GM23338 (cell line): ENCODE measurements at regions not wholly inside any gene's neighbourhood (a gene's known extent, or its start where the extent isn't known, plus 50 kb on each side); places are given as distances from the start of the nearest gene placed in this dataset.

Source experiments
- ATAC-seq: fragments of 200-7000 bp; cut with Tn5 transposase; 3 replicates; pipeline ENCODE4 v1.9.1; 2020
- DNase-seq: peaks from one replicate; pipeline ENCODE4 v3.0.0-alpha.2; 2015; ENCODE audit warnings: low spot score
- H2AFZ ChIP-seq: fragments of 200-600 bp; sonication (generic); 2 replicates; pipeline ENCODE4 v1.8.0; 2016; ENCODE audit warnings: antibody characterized with exemption, mild to moderate bottlenecking, moderate library complexity
- H3F3A ChIP-seq: fragments of 200-600 bp; sonication (generic); replicated peaks from 2 replicates; pipeline ENCODE4 v1.8.0; 2017; ENCODE audit warnings: antibody characterized with exemption, mixed run types, low read depth
- H3K27ac ChIP-seq: fragments of 200-600 bp; sonication (generic); 2 replicates; pipeline ENCODE4 v1.6.1; 2016; ENCODE audit warnings: low read depth
- H3K27me3 ChIP-seq: fragments of 200-600 bp; sonication (generic); 2 replicates; pipeline ENCODE4 v1.8.0; 2016; ENCODE audit warnings: mild to moderate bottlenecking, mixed run types, moderate library complexity; ENCODE audit not compliant: insufficient read depth
- H3K36me3 ChIP-seq: fragments of 200-600 bp; sonication (generic); 2 replicates; pipeline ENCODE4 v1.8.0; 2016; ENCODE audit warnings: mild to moderate bottlenecking; ENCODE audit not compliant: insufficient read depth
- H3K4me1 ChIP-seq: fragments of 200-600 bp; sonication (generic); 2 replicates; pipeline ENCODE4 v1.8.0; 2016; ENCODE audit warnings: mild to moderate bottlenecking, moderate library complexity; ENCODE audit not compliant: insufficient read depth
- H3K4me2 ChIP-seq: fragments of 200-600 bp; sonication (generic); 2 replicates; pipeline ENCODE4 v1.7.1; 2017; ENCODE audit warnings: mixed run types
- H3K4me3 ChIP-seq: fragments of 200-600 bp; sonication (generic); 2 replicates; pipeline ENCODE4 v1.6.1; 2016; ENCODE audit warnings: mixed run types
- H3K79me2 ChIP-seq: fragments of 200-600 bp; sonication (generic); replicated peaks from 2 replicates; pipeline ENCODE4 v1.8.0; 2017; ENCODE audit warnings: mild to moderate bottlenecking; ENCODE audit not compliant: insufficient read depth
- H3K9me2 ChIP-seq: fragments of 200-600 bp; sonication (generic); 2 replicates; pipeline ENCODE4 v1.8.0; 2017; ENCODE audit not compliant: insufficient read depth
- H4K20me1 ChIP-seq: fragments of 200-600 bp; sonication (generic); replicated peaks from 2 replicates; pipeline ENCODE4 v1.8.0; 2017; ENCODE audit warnings: mild to moderate bottlenecking; ENCODE audit not compliant: insufficient read depth
- H3K27ac Mint-ChIP-seq: 2 replicates; pipeline ENCODE4 v1.8.0; 2020; ENCODE audit warnings: inconsistent platforms, mild to moderate bottlenecking, moderate library complexity, mixed read lengths
- H3K27me3 Mint-ChIP-seq: 3 replicates; pipeline ENCODE4 v1.8.0; 2022; ENCODE audit warnings: low read depth, mild to moderate bottlenecking, moderate library complexity, mixed read lengths, inconsistent platforms; ENCODE audit not compliant: insufficient read depth, poor library complexity
- H3K36me3 Mint-ChIP-seq: 3 replicates; pipeline ENCODE4 v1.8.0; 2021; ENCODE audit warnings: low read depth, mild to moderate bottlenecking, inconsistent platforms, moderate library complexity, mixed read lengths
- H3K4me1 Mint-ChIP-seq: 3 replicates; pipeline ENCODE4 v1.8.0; 2020; ENCODE audit warnings: mild to moderate bottlenecking, inconsistent platforms, mixed read lengths
- H3K4me3 Mint-ChIP-seq: 3 replicates; pipeline ENCODE4 v1.8.0; 2021; ENCODE audit warnings: moderate library complexity, mild to moderate bottlenecking, inconsistent platforms, mixed read lengths
- H3K9me3 Mint-ChIP-seq: 3 replicates; pipeline ENCODE4 v1.8.0; 2020; ENCODE audit warnings: moderate library complexity, mild to moderate bottlenecking, inconsistent platforms, mixed read lengths
- CREB1 ChIP-seq: fragments of 250-450 bp; sonication (Bioruptor Pico); IDR thresholded peaks from 2 replicates; pipeline ENCODE4 v1.5.0; 2020; ENCODE audit warnings: low read depth, mild to moderate bottlenecking, moderate library complexity
- EZH2phosphoT487 ChIP-seq: fragments of 200-600 bp; sonication (generic); IDR thresholded peaks from one replicate; pipeline ENCODE4 v1.8.1; 2018; ENCODE audit warnings: antibody characterized with exemption; ENCODE audit not compliant: unreplicated experiment
- JUNB ChIP-seq: IDR thresholded peaks from one replicate; pipeline ENCODE4 v1.6.1; 2016; ENCODE audit warnings: antibody characterized with exemption; ENCODE audit not compliant: unreplicated experiment
- NANOG ChIP-seq: IDR thresholded peaks from 2 replicates; pipeline ENCODE4 v1.6.1; 2016; ENCODE audit warnings: antibody characterized with exemption, borderline replicate concordance
- POLR2AphosphoS5 ChIP-seq: IDR thresholded peaks from 2 replicates; pipeline ENCODE4 v1.6.1; 2016; ENCODE audit warnings: antibody characterized with exemption, low read depth
- STAT1 ChIP-seq: IDR thresholded peaks from one replicate; pipeline ENCODE4 v1.6.1; 2016; ENCODE audit warnings: antibody characterized with exemption; ENCODE audit not compliant: unreplicated experiment
- ZNF114 ChIP-seq: fragments of 250-450 bp; sonication (Bioruptor Pico); IDR thresholded peaks from 2 replicates; pipeline ENCODE4 v1.5.0; 2020; ENCODE audit warnings: mild to moderate bottlenecking, moderate library complexity
- ZNF331 ChIP-seq: fragments of 250-450 bp; sonication (Bioruptor Pico); IDR thresholded peaks from 2 replicates; pipeline ENCODE4 v1.5.0; 2020; ENCODE audit warnings: low read depth, mild to moderate bottlenecking, moderate library complexity
- TF ChIP-seq, protein P1 (sequence below), 2 experiments: fragments of 200-600 bp in 1 of 2; sonication (generic) in 1 of 2; conservative IDR thresholded peaks; 2 replicates each; pipeline versions ENCODE4 v1.5.1 to v1.6.1; 2016 to 2017; ENCODE audit warnings: antibody characterized with exemption in 2 of 2, low read depth in 2 of 2, mild to moderate bottlenecking in 2 of 2, moderate library complexity in 1 of 2
- TF ChIP-seq, protein P2 (sequence below): IDR thresholded peaks from 2 replicates; pipeline ENCODE4 v1.6.1; 2016; ENCODE audit warnings: antibody characterized with exemption

DNA sequence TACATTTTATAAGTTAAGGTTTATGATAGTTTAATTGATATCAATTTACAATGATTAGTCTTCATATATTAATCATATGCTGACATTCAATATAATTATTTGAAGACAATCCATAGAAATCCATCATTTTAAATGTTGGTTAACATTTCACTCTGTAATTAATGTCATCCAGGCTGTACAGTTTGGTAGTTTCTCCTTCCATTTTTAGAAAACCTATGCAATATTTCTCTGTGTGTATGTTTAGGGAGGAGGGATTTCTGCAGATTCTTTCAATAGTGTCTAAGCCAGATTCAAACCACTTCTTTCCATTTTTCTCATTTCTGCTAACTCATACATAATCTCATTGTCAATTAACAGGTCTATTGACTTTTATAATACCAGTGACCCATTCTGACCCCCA, 1159.0 kb upstream of the ATXN8OS start:
- no peaks in the 10 kb centered on the region for H3K36me3 ChIP-seq
- no peak overlapping the region for H3K4me2 ChIP-seq
- no peaks in the 10 kb centered on the region for H3K9me3 Mint-ChIP-seq
- H3K4me1 ChIP-seq, result no peaks in the 10 kb centered on the region
- H3K9me2 ChIP-seq, result no peaks in the 10 kb centered on the region
- no peaks in the 10 kb centered on the region for H3K27me3 Mint-ChIP-seq
- ATAC-seq (no peak), DNase-seq (no peak)
- 0 out of 3 replicates have a peak, but pooled peaks cover 2% of the 10 kb centered on the region for H3K36me3 Mint-ChIP-seq
- H3K4me3 Mint-ChIP-seq, result no peak overlapping the region
- H4K20me1 ChIP-seq, result no peaks in the 10 kb centered on the region
- H3K27me3 ChIP-seq, result no peaks in the 10 kb centered on the region
- no peak for TF ChIP-seq ZNF114 (CRISPR knock-in tag)
- no peak overlapping the region for H3K27ac Mint-ChIP-seq
- H3F3A ChIP-seq, result no peaks in the 10 kb centered on the region
- no peaks in the 10 kb centered on the region for H3K79me2 ChIP-seq
- no peak overlapping the region for H2AFZ ChIP-seq
- H3K27ac ChIP-seq, result no peak overlapping the region
- no peaks in the 10 kb centered on the region for H3K4me1 Mint-ChIP-seq
- no peak overlapping the region for H3K4me3 ChIP-seq

DNA sequence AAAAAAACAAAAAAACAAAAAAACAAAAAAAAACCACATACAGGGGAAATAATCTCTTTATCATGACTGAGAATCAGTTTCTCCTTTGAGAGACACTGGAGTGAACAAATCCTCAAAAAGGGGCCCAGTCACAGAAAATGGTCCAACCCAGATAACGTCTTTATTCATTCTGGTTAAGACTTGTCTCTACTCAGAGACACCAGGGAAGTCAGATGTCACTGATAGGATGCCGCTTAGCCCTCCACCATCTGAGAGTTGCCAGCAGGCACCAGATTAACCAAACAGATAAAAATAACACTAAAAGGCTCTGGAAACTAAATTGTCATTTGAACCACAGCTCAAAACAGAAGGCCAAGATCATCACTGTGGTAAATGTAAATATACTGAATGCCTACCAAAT, 1163.4 kb upstream of the ATXN8OS start:
- peaks cover 4% of the 10 kb centered on the region; the same call in 1 of the 3 replicates for H3K36me3 Mint-ChIP-seq
- Histone ChIP-seq H3K79me2 (no peaks in the 10 kb centered on the region), H3K36me3 (no peaks in the 10 kb centered on the region), H3K27me3 (no peaks in the 10 kb centered on the region), H3K9me2 (no peaks in the 10 kb centered on the region), H3K4me3 (no peak overlapping the region), H3K27ac (no peak overlapping the region), H3F3A (no peaks in the 10 kb centered on the region), H4K20me1 (no peaks in the 10 kb centered on the region), H2AFZ (no peak overlapping the region), H3K4me1 (peaks cover 17% of the 10 kb centered on the region), H3K4me2 (no peak overlapping the region)
- H3K4me1 Mint-ChIP-seq, result peaks cover 14% of the 10 kb centered on the region
- no peaks in the 10 kb centered on the region for H3K27me3 Mint-ChIP-seq
- no peak overlapping the region for H3K4me3 Mint-ChIP-seq
- no peak for ATAC-seq
- no peaks in the 10 kb centered on the region for H3K9me3 Mint-ChIP-seq
- no peak overlapping the region for H3K27ac Mint-ChIP-seq
- DNase-seq, result no peak
- TF ChIP-seq ZNF331 (CRISPR knock-in tag), result no peak
- no peak for TF ChIP-seq JUNB
- TF ChIP-seq CREB1 (CRISPR knock-in tag), result no peak
- no peak for TF ChIP-seq STAT1
- TF ChIP-seq, protein P1, sequence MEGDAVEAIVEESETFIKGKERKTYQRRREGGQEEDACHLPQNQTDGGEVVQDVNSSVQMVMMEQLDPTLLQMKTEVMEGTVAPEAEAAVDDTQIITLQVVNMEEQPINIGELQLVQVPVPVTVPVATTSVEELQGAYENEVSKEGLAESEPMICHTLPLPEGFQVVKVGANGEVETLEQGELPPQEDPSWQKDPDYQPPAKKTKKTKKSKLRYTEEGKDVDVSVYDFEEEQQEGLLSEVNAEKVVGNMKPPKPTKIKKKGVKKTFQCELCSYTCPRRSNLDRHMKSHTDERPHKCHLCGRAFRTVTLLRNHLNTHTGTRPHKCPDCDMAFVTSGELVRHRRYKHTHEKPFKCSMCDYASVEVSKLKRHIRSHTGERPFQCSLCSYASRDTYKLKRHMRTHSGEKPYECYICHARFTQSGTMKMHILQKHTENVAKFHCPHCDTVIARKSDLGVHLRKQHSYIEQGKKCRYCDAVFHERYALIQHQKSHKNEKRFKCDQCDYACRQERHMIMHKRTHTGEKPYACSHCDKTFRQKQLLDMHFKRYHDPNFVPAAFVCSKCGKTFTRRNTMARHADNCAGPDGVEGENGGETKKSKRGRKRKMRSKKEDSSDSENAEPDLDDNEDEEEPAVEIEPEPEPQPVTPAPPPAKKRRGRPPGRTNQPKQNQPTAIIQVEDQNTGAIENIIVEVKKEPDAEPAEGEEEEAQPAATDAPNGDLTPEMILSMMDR (conservative IDR thresholded peaks at IDR 0.05; ENCODE audit: low read depth in 2 of 2), result no peak
- no peak for TF ChIP-seq POLR2AphosphoS5

DNA sequence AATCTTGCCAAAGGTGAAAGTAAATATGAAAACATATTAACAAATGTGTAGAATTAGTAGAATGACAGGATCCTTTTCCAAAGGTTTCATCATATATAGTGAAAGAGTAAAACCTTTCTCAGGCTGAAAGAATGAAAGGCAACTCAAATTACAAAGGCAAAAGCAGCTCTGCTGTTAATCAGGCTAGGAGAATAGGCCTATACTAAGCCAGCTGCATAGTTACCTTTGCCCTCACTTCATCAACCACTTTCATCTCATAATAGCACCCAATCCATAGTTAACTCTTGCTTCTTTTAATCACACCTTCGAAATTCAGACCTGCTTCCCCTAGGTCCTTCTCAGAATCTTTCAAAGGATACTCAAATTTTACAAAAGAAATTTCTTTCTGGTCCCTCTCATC, 1167.6 kb upstream of the ATXN8OS start:
- DNase-seq, result peak; percentile 47
- Histone ChIP-seq H3F3A (no peaks in the 10 kb centered on the region), H3K27me3 (no peaks in the 10 kb centered on the region), H3K9me2 (no peaks in the 10 kb centered on the region), H4K20me1 (no peaks in the 10 kb centered on the region), H2AFZ (no peak overlapping the region), H3K79me2 (no peaks in the 10 kb centered on the region), H3K4me2 (peak overlapping the region; percentile 14; the same call in 1 of the 2 replicates), H3K36me3 (no peaks in the 10 kb centered on the region), H3K27ac (no peak overlapping the region; the same call in 1 of the 2 replicates), H3K4me1 (peaks cover 22% of the 10 kb centered on the region), H3K4me3 (no peak overlapping the region)
- Mint-ChIP-seq H3K9me3 (no peaks in the 10 kb centered on the region), H3K27ac (peak overlapping the region; percentile 15), H3K36me3 (peaks cover 4% of the 10 kb centered on the region; the same call in 1 of the 3 replicates), H3K4me3 (no peak overlapping the region), H3K27me3 (no peaks in the 10 kb centered on the region), H3K4me1 (peaks cover 14% of the 10 kb centered on the region)
- peak; percentile 79 for ATAC-seq
- TF ChIP-seq EZH2phosphoT487 (no peak), ZNF331 (CRISPR knock-in tag) (no peak), STAT1 (no peak), POLR2AphosphoS5 (no peak), NANOG (0 out of 2 replicates have a peak, but pooled peaks have one; percentile 32), CREB1 (CRISPR knock-in tag) (no peak)
- TF ChIP-seq, protein P2, sequence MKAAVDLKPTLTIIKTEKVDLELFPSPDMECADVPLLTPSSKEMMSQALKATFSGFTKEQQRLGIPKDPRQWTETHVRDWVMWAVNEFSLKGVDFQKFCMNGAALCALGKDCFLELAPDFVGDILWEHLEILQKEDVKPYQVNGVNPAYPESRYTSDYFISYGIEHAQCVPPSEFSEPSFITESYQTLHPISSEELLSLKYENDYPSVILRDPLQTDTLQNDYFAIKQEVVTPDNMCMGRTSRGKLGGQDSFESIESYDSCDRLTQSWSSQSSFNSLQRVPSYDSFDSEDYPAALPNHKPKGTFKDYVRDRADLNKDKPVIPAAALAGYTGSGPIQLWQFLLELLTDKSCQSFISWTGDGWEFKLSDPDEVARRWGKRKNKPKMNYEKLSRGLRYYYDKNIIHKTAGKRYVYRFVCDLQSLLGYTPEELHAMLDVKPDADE, result no peak
